Erythroblast (primary cell): ENCODE measurements at regions not wholly inside any gene's neighbourhood (a gene's known extent, or its start where the extent isn't known, plus 50 kb on each side); places are given as distances from the start of the nearest gene placed in this dataset.

Experiments used
- GATA1 ChIP-seq: IDR thresholded peaks from 2 replicates; pipeline ENCODE4 v1.6.1; 2011; ENCODE audit warnings: low read depth, mild to moderate bottlenecking, control low read depth, low read length, moderate library complexity
- POLR2A ChIP-seq: IDR thresholded peaks from 2 replicates; pipeline ENCODE4 v1.6.1; 2011; ENCODE audit warnings: mild to moderate bottlenecking, low read length

GRCh38 chr6:23081701-23082100 is 512.3 kb downstream of the HDGFL1 start:
- TF ChIP-seq POLR2A = no peak
- TF ChIP-seq GATA1 = no peak
